Testis (tissue), 2 donors: ENCODE measurements at regions not wholly inside any gene's neighbourhood (a gene's known extent, or its start where the extent isn't known, plus 50 kb on each side); places are given as distances from the start of the nearest gene placed in this dataset.

Source experiments
- DNase-seq: peaks from one replicate; pipeline ENCODE4 v3.0.0-alpha.2; 2019
- H3K27ac ChIP-seq, 2 donors: fragments of 200-600 bp; sonication (generic); one replicate each; pipeline ENCODE4 v1.5.1; 2019
- H3K27me3 ChIP-seq: fragments of 200-600 bp; sonication (generic); one replicate; pipeline ENCODE4 v1.5.1; 2019
- H3K36me3 ChIP-seq: fragments of 200-600 bp; sonication (generic); one replicate; pipeline ENCODE4 v1.5.1; 2017; ENCODE audit warnings: low read depth; ENCODE audit errors: missing control alignments
- H3K4me1 ChIP-seq: fragments of 200-600 bp; sonication (generic); one replicate; pipeline ENCODE4 v1.5.1; 2019
- H3K4me3 ChIP-seq, 2 donors: fragments of 200-600 bp; sonication (generic); one replicate each; pipeline ENCODE4 v1.5.1; 2017 to 2019
- H3K9me3 ChIP-seq: fragments of 200-600 bp; sonication (generic); one replicate; pipeline ENCODE4 v1.5.1; 2017
- CTCF ChIP-seq, 3 experiments: fragments of 450-650 bp in 2 of 3; fragments of 200-600 bp in 1 of 3; sonication (generic) in 1 of 3; IDR thresholded peaks; one replicate each; pipeline ENCODE4 v1.5.1; 2016 to 2019; ENCODE audit warnings: antibody characterized with exemption in 3 of 3, mild to moderate bottlenecking in 2 of 3, moderate library complexity in 1 of 3
- POLR2A ChIP-seq: fragments of 450-650 bp; IDR thresholded peaks from one replicate; pipeline ENCODE4 v1.6.1; 2017; ENCODE audit warnings: antibody characterized with exemption, mild to moderate bottlenecking, moderate library complexity
- WGBS, 2 donors: methylation state at CpG; one replicate each; pipeline ENCODE4 v1.1.5; 2018; 5-methylcytosine and 5-hydroxymethylcytosine counted together
- intact Hi-C: fragments of 100-400 bp; cut with DNase I; formaldehyde crosslinking; loops from one replicate; pipeline ENCODE4 v1.15.1; 2023; ENCODE audit warnings: low total_unique reads

- TF ChIP-seq POLR2A, result no peak
- no peak for TF ChIP-seq CTCF (IDR thresholded peaks at IDR 0.05)
These were observed 238.4 kb downstream of the MEIS1 start for GRCh38 chr2:66673286-66673685.

GRCh38 chr2:66674087-66674486, 239.2 kb downstream of the MEIS1 start:
- 87 to 89% methylated on average over 1 of the region's 1 CpG for WGBS, 2 donors
- Histone ChIP-seq H3K27ac (no peak overlapping the region), H3K4me3 (no peak overlapping the region), H3K4me1 (no peaks in the 10 kb centered on the region), H3K9me3 (no peaks in the 10 kb centered on the region), H3K36me3 (no peaks in the 10 kb centered on the region), H3K27me3 (no peaks in the 10 kb centered on the region)
- DNase-seq, result no peak
- TF ChIP-seq CTCF (IDR thresholded peaks at IDR 0.05) (no peak), POLR2A (no peak)
- intact Hi-C loops, result no loop called here

More at GRCh38 chr2:66673286-66673685, 238.4 kb downstream of the MEIS1 start:
- DNase-seq, result no peak
- H3K4me3 ChIP-seq, result no peak overlapping the region
- no peaks in the 10 kb centered on the region for H3K9me3 ChIP-seq
- no peaks in the 10 kb centered on the region for H3K4me1 ChIP-seq
- no peaks in the 10 kb centered on the region for H3K36me3 ChIP-seq
- intact Hi-C loops, result no loop called here
- H3K27me3 ChIP-seq, result no peaks in the 10 kb centered on the region
- no peak overlapping the region for H3K27ac ChIP-seq
- 89 to 98% methylated on average over 2 of the region's 2 CpGs for WGBS, 2 donors

- Histone ChIP-seq H3K27me3 (no peaks in the 10 kb centered on the region), H3K4me3 (no peak overlapping the region), H3K27ac (no peak overlapping the region), H3K9me3 (no peaks in the 10 kb centered on the region), H3K36me3 (no peaks in the 10 kb centered on the region), H3K4me1 (no peaks in the 10 kb centered on the region)
- intact Hi-C loops, result no loop called here
- 71 to 89% methylated on average over 1 of the region's 1 CpG for WGBS, 2 donors
- DNase-seq, result no peak
- TF ChIP-seq CTCF (IDR thresholded peaks at IDR 0.05) (no peak), POLR2A (no peak)
These were observed 240.7 kb downstream of the MEIS1 start for GRCh38 chr2:66675591-66675990.

DNA sequence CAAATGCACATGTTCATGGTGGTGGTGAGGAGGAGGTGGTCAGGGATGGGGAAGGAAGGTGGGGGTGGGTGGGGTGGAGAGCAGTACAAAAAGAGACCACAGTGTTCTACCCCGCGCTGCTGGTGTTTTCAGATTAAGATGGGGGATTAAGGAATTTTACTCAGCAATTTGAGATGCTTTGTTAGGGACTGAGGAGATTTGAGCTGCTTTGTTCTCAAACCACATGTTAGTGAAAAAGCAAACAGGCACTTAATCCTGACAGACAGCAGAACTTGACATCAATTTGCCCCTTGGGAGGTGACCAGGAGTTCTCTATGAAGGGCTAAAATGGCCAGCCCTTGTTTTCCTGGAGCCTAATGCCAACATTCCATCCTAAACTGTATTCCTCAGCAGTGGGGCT, 244.5 kb downstream of the MEIS1 start:
- no peak overlapping the region for H3K27ac ChIP-seq
- intact Hi-C loops, result no loop called here

More for the DNA sequence above, 244.5 kb downstream of the MEIS1 start:
- Histone ChIP-seq H3K27me3 (no peaks in the 10 kb centered on the region), H3K4me1 (no peaks in the 10 kb centered on the region), H3K36me3 (no peaks in the 10 kb centered on the region), H3K4me3 (no peak overlapping the region), H3K9me3 (no peaks in the 10 kb centered on the region)
- TF ChIP-seq POLR2A, result no peak
- TF ChIP-seq CTCF (IDR thresholded peaks at IDR 0.05), result no peak
- DNase-seq, result no peak
- 71 to 75% methylated on average over 2 of the region's 2 CpGs for WGBS, 2 donors
